ENCODE measurements at regions not wholly inside any gene's neighbourhood (a gene's known extent, or its start where the extent isn't known, plus 50 kb on each side); places are given as distances from the start of the nearest gene placed in this dataset.
"Not testable (repeated sequence)": the region's sequence is repeated elsewhere in the genome, so short reads cannot be mapped to it uniquely, and the experiment has no call there.

GRCh38 chr11:49851971-49852389, 100.2 kb upstream of the OR4C13 start (continued):
- TF ChIP-seq ZMIZ1 (IDR thresholded peaks at IDR 0.05; ENCODE audit: low read depth in 2 of 2, low read length in 2 of 2) (no peak), KAT7 (CRISPR knock-in tag; IDR thresholded peaks at IDR 0.05; ENCODE audit: borderline replicate concordance) (no peak), EZH2 (IDR thresholded peaks at IDR 0.05; ENCODE audit: borderline replicate concordance, low read depth, low read length) (no peak), ZNF133 (CRISPR knock-in tag; IDR thresholded peaks at IDR 0.05) (no peak), HDAC8 (tag; IDR thresholded peaks at IDR 0.05) (no peak), ZNF239 (CRISPR knock-in tag; IDR thresholded peaks at IDR 0.05) (no peak), ZEB2 (IDR thresholded peaks at IDR 0.05) (no peak), ZNF830 (CRISPR knock-in tag; IDR thresholded peaks at IDR 0.05) (no peak), MYC (IDR thresholded peaks at IDR 0.05; ENCODE audit: low read depth, low read length) (no peak), MYC (CRISPR knock-in tag; IDR thresholded peaks at IDR 0.05; ENCODE audit: borderline replicate concordance, low read depth) (no peak)
- TF ChIP-seq, protein P1, sequence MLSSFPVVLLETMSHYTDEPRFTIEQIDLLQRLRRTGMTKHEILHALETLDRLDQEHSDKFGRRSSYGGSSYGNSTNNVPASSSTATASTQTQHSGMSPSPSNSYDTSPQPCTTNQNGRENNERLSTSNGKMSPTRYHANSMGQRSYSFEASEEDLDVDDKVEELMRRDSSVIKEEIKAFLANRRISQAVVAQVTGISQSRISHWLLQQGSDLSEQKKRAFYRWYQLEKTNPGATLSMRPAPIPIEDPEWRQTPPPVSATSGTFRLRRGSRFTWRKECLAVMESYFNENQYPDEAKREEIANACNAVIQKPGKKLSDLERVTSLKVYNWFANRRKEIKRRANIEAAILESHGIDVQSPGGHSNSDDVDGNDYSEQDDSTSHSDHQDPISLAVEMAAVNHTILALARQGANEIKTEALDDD (IDR thresholded peaks at IDR 0.05) = no peak

- POLR2A ChIA-PET; H3K4me2 ChIP-seq (ENCODE audit: insufficient read depth, low read length); BruUV-seq (replicated peaks); intact Hi-C loops (cut with micrococcal nuclease); H3K79me2 ChIP-seq (ENCODE audit: control insufficient read depth, insufficient read depth, low read length); ATAC-seq; H3K9me1 ChIP-seq (ENCODE audit: control insufficient read depth, insufficient read depth, low read length); H3K27me3 ChIP-seq (ENCODE audit: control insufficient read depth in 2 of 2, insufficient read depth in 2 of 2, low read length in 2 of 2); H3K9ac ChIP-seq (ENCODE audit: insufficient read depth in 1 of 2, low read depth in 2 of 2, low read length in 2 of 2); H3K9me3 ChIP-seq (replicated peaks; ENCODE audit: control insufficient read depth, insufficient read depth, low read depth, low read length); in situ Hi-C loops (cut with MboI); H3K4me1 ChIP-seq (replicated peaks in 1 of 2; ENCODE audit: control insufficient read depth in 2 of 2, insufficient read depth in 2 of 2, low read length in 2 of 2); CTCF ChIA-PET (ENCODE audit: low intra/inter-chr PET ratio); H4K20me1 ChIP-seq (replicated peaks; ENCODE audit: control insufficient read depth, insufficient read depth, low read length); H2AFZ ChIP-seq (ENCODE audit: low read depth, low read length); H3K36me3 ChIP-seq (ENCODE audit: control insufficient read depth, insufficient read depth, low read length); FAIRE-seq; H3K4me3 ChIP-seq; H3K27ac ChIP-seq (ENCODE audit: extremely low read depth, low read depth, low read length): not testable (repeated sequence)
- peak in 1 of 4 experiments; percentile 1 for DNase-seq (ENCODE audit: extremely low read depth in 1 of 4, low spot score in 3 of 4)
- WGBS (ENCODE audit: insufficient coverage, low coverage, missing lambda C conversion rate) = 0% methylated on average over 6 of the region's 6 CpGs
These were observed 63.3 kb upstream of the OR4C13 start for GRCh38 chr11:49888875-49889274.

DNA sequence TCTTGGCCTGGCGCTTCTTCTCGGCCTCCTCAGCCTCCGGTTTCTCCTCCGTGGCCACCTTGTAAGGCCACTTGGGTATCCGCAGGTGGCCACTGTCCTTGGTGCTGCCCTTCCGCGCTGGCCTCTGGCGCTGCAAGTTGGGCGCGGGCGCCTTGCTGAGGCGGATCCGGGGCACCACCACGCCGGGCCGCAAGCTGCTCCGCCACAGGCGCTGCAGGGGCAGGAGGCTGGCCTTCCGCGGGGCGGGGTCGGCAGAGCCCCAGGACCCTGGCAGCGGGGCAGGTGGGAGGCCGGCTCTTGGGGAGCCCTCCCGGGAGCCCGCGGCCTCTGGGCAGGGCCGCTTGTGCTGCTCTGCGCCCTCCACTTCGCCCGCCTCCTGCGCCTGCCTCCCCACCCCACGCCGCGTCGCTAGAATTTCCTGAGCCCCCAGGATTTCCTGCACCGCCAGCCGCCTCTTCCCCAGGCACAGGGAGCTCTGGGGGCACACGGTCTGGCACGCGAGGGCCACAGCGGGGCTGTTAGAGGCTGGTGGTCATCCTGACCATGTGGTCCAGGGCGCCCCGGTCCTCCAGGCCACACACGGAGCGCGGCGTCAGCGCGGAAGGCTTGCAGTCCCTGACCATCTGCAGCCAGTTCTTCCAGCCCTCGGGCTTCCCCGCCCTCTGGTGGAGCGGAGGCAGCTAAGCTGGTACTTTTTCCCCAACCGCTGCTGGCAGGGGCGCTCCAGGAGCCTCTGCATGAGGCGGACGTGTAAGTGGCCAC, 60.1 kb upstream of the OR4C13 start:
- H4K20me1 ChIP-seq (replicated peaks; ENCODE audit: control insufficient read depth, insufficient read depth, low read length); H3K4me1 ChIP-seq (replicated peaks in 1 of 2; ENCODE audit: control insufficient read depth in 2 of 2, insufficient read depth in 2 of 2, low read length in 2 of 2); H3K9me1 ChIP-seq (ENCODE audit: control insufficient read depth, insufficient read depth, low read length); FAIRE-seq; H3K4me2 ChIP-seq (ENCODE audit: insufficient read depth, low read length); H3K9ac ChIP-seq (ENCODE audit: insufficient read depth in 1 of 2, low read depth in 2 of 2, low read length in 2 of 2); H3K27me3 ChIP-seq (ENCODE audit: control insufficient read depth in 2 of 2, insufficient read depth in 2 of 2, low read length in 2 of 2); BruUV-seq (replicated peaks); ATAC-seq; H3K4me3 ChIP-seq; H3K27ac ChIP-seq (ENCODE audit: extremely low read depth, low read depth, low read length); DNase-seq (ENCODE audit: extremely low read depth in 1 of 4, low spot score in 3 of 4); in situ Hi-C loops (cut with MboI); H3K9me3 ChIP-seq (replicated peaks; ENCODE audit: control insufficient read depth, insufficient read depth, low read depth, low read length); H2AFZ ChIP-seq (ENCODE audit: low read depth, low read length); H3K36me3 ChIP-seq (ENCODE audit: control insufficient read depth, insufficient read depth, low read length); CTCF ChIA-PET (ENCODE audit: low intra/inter-chr PET ratio); H3K79me2 ChIP-seq (ENCODE audit: control insufficient read depth, insufficient read depth, low read length); POLR2A ChIA-PET; intact Hi-C loops (cut with micrococcal nuclease): not testable (repeated sequence)
- 4% methylated on average over 33 of the region's 57 CpGs for WGBS (ENCODE audit: insufficient coverage, low coverage, missing lambda C conversion rate)

Data from K562 (cell line).